ENCODE measurements at regions not wholly inside any gene's neighbourhood (a gene's known extent, or its start where the extent isn't known, plus 50 kb on each side); places are given as distances from the start of the nearest gene placed in this dataset.

- Histone ChIP-seq H3K9me3 (ENCODE audit: control insufficient read depth, low read length) (no peaks in the 10 kb centered on the region), H3K36me3 (ENCODE audit: control insufficient read depth, insufficient read depth, low read length) (no peaks in the 10 kb centered on the region), H3K27ac (ENCODE audit: low read depth, low read length, severe bottlenecking) (no peak overlapping the region), H3K4me1 (ENCODE audit: control insufficient read depth, insufficient read depth, low read length, poor library complexity, severe bottlenecking) (no peaks in the 10 kb centered on the region), H3K4me3 (ENCODE audit: extremely low read depth, insufficient read depth, low read length, poor library complexity, severe bottlenecking) (no peak overlapping the region)
These were observed 429.2 kb upstream of the HS3ST1 start for GRCh38 chr4:11857881-11858280.

- Histone ChIP-seq H3K36me3 (ENCODE audit: control insufficient read depth, insufficient read depth, low read length) (no peaks in the 10 kb centered on the region), H3K27ac (ENCODE audit: low read depth, low read length, severe bottlenecking) (no peak overlapping the region), H3K4me3 (ENCODE audit: extremely low read depth, insufficient read depth, low read length, poor library complexity, severe bottlenecking) (no peak overlapping the region), H3K4me1 (ENCODE audit: control insufficient read depth, insufficient read depth, low read length, poor library complexity, severe bottlenecking) (no peaks in the 10 kb centered on the region), H3K9me3 (ENCODE audit: control insufficient read depth, low read length) (no peaks in the 10 kb centered on the region)
- 100% methylated on average over 1 of the region's 4 CpGs; no CpG with 5 or more reads in 1 of the 2 experiments for WGBS, 2 experiments (ENCODE audit: insufficient coverage in 2 of 2)
These were observed 418.5 kb upstream of the HS3ST1 start for GRCh38 chr4:11847167-11847566.

GRCh38 chr4:11843927-11844326 lies 415.2 kb upstream of the HS3ST1 start:
- 77 to 81% methylated on average over 2 to 3 of the region's 4 CpGs for WGBS, 2 experiments (ENCODE audit: insufficient coverage in 2 of 2)
- Histone ChIP-seq H3K27ac (ENCODE audit: low read depth, low read length, severe bottlenecking) (no peak overlapping the region), H3K9me3 (ENCODE audit: control insufficient read depth, low read length) (no peaks in the 10 kb centered on the region)

GRCh38 chr4:11843340-11843739 lies 414.6 kb upstream of the HS3ST1 start:
- no peak overlapping the region for H3K4me3 ChIP-seq (ENCODE audit: extremely low read depth, insufficient read depth, low read length, poor library complexity, severe bottlenecking)
- no peaks in the 10 kb centered on the region for H3K36me3 ChIP-seq (ENCODE audit: control insufficient read depth, insufficient read depth, low read length)
- WGBS, 2 experiments (ENCODE audit: insufficient coverage in 2 of 2): no CpG with 5 or more reads among the region's 1 CpG
- H3K4me1 ChIP-seq (ENCODE audit: control insufficient read depth, insufficient read depth, low read length, poor library complexity, severe bottlenecking): no peaks in the 10 kb centered on the region
- no peaks in the 10 kb centered on the region for H3K9me3 ChIP-seq (ENCODE audit: control insufficient read depth, low read length)
- H3K27ac ChIP-seq (ENCODE audit: low read depth, low read length, severe bottlenecking): no peak overlapping the region

More at GRCh38 chr4:11843927-11844326, 415.2 kb upstream of the HS3ST1 start:
- Histone ChIP-seq H3K4me3 (ENCODE audit: extremely low read depth, insufficient read depth, low read length, poor library complexity, severe bottlenecking) (no peak overlapping the region), H3K4me1 (ENCODE audit: control insufficient read depth, insufficient read depth, low read length, poor library complexity, severe bottlenecking) (no peaks in the 10 kb centered on the region), H3K36me3 (ENCODE audit: control insufficient read depth, insufficient read depth, low read length) (no peaks in the 10 kb centered on the region)

- no peak overlapping the region for H3K4me3 ChIP-seq (ENCODE audit: extremely low read depth, insufficient read depth, low read length, poor library complexity, severe bottlenecking)
- no peak overlapping the region for H3K27ac ChIP-seq (ENCODE audit: low read depth, low read length, severe bottlenecking)
- no peaks in the 10 kb centered on the region for H3K36me3 ChIP-seq (ENCODE audit: control insufficient read depth, insufficient read depth, low read length)
- no peaks in the 10 kb centered on the region for H3K4me1 ChIP-seq (ENCODE audit: control insufficient read depth, insufficient read depth, low read length, poor library complexity, severe bottlenecking)
- no CpG with 5 or more reads among the region's 1 CpG for WGBS, 2 experiments (ENCODE audit: insufficient coverage in 2 of 2)
- no peaks in the 10 kb centered on the region for H3K9me3 ChIP-seq (ENCODE audit: control insufficient read depth, low read length)
These were observed 414.0 kb upstream of the HS3ST1 start for GRCh38 chr4:11842620-11843263.

- no peaks in the 10 kb centered on the region for H3K4me1 ChIP-seq (ENCODE audit: control insufficient read depth, insufficient read depth, low read length, poor library complexity, severe bottlenecking)
- H3K9me3 ChIP-seq (ENCODE audit: control insufficient read depth, low read length): no peaks in the 10 kb centered on the region
- no peaks in the 10 kb centered on the region for H3K36me3 ChIP-seq (ENCODE audit: control insufficient read depth, insufficient read depth, low read length)
- H3K4me3 ChIP-seq (ENCODE audit: extremely low read depth, insufficient read depth, low read length, poor library complexity, severe bottlenecking): no peak overlapping the region
- no peak overlapping the region for H3K27ac ChIP-seq (ENCODE audit: low read depth, low read length, severe bottlenecking)
These were observed 411.2 kb upstream of the HS3ST1 start for GRCh38 chr4:11839889-11840288.

- no peaks in the 10 kb centered on the region for H3K9me3 ChIP-seq (ENCODE audit: control insufficient read depth, low read length)
- H3K4me1 ChIP-seq (ENCODE audit: control insufficient read depth, insufficient read depth, low read length, poor library complexity, severe bottlenecking): no peaks in the 10 kb centered on the region
- no peak overlapping the region for H3K27ac ChIP-seq (ENCODE audit: low read depth, low read length, severe bottlenecking)
- H3K4me3 ChIP-seq (ENCODE audit: extremely low read depth, insufficient read depth, low read length, poor library complexity, severe bottlenecking): no peak overlapping the region
- H3K36me3 ChIP-seq (ENCODE audit: control insufficient read depth, insufficient read depth, low read length): no peaks in the 10 kb centered on the region
- WGBS, 2 experiments (ENCODE audit: insufficient coverage in 2 of 2): 94 to 100% methylated on average over 1 to 3 of the region's 5 CpGs
These were observed 403.0 kb upstream of the HS3ST1 start for GRCh38 chr4:11831739-11832138.

- H3K4me1 ChIP-seq (ENCODE audit: control insufficient read depth, insufficient read depth, low read length, poor library complexity, severe bottlenecking): no peaks in the 10 kb centered on the region
- no peaks in the 10 kb centered on the region for H3K9me3 ChIP-seq (ENCODE audit: control insufficient read depth, low read length)
- H3K27ac ChIP-seq (ENCODE audit: low read depth, low read length, severe bottlenecking): no peak overlapping the region
- H3K4me3 ChIP-seq (ENCODE audit: extremely low read depth, insufficient read depth, low read length, poor library complexity, severe bottlenecking): no peak overlapping the region
- WGBS, 2 experiments (ENCODE audit: insufficient coverage in 2 of 2): 88 to 94% methylated on average over 2 of the region's 2 CpGs
- H3K36me3 ChIP-seq (ENCODE audit: control insufficient read depth, insufficient read depth, low read length): no peaks in the 10 kb centered on the region
These were observed 395.9 kb upstream of the HS3ST1 start for GRCh38 chr4:11824566-11824965.

GRCh38 chr4:11821772-11822430 lies 393.2 kb upstream of the HS3ST1 start:
- Histone ChIP-seq H3K27ac (ENCODE audit: low read depth, low read length, severe bottlenecking) (no peak overlapping the region), H3K4me1 (ENCODE audit: control insufficient read depth, insufficient read depth, low read length, poor library complexity, severe bottlenecking) (no peaks in the 10 kb centered on the region), H3K9me3 (ENCODE audit: control insufficient read depth, low read length) (no peaks in the 10 kb centered on the region), H3K4me3 (ENCODE audit: extremely low read depth, insufficient read depth, low read length, poor library complexity, severe bottlenecking) (no peak overlapping the region), H3K36me3 (ENCODE audit: control insufficient read depth, insufficient read depth, low read length) (no peaks in the 10 kb centered on the region)
- 33 to 44% methylated on average over 1 to 2 of the region's 2 CpGs for WGBS, 2 experiments (ENCODE audit: insufficient coverage in 2 of 2)

GRCh38 chr4:11817088-11817487 lies 388.4 kb upstream of the HS3ST1 start:
- Histone ChIP-seq H3K4me3 (ENCODE audit: extremely low read depth, insufficient read depth, low read length, poor library complexity, severe bottlenecking) (no peak overlapping the region), H3K4me1 (ENCODE audit: control insufficient read depth, insufficient read depth, low read length, poor library complexity, severe bottlenecking) (no peaks in the 10 kb centered on the region), H3K36me3 (ENCODE audit: control insufficient read depth, insufficient read depth, low read length) (no peaks in the 10 kb centered on the region), H3K27ac (ENCODE audit: low read depth, low read length, severe bottlenecking) (no peak overlapping the region), H3K9me3 (ENCODE audit: control insufficient read depth, low read length) (no peaks in the 10 kb centered on the region)

- H3K4me3 ChIP-seq (ENCODE audit: extremely low read depth, insufficient read depth, low read length, poor library complexity, severe bottlenecking): no peak overlapping the region
- no peaks in the 10 kb centered on the region for H3K9me3 ChIP-seq (ENCODE audit: control insufficient read depth, low read length)
- WGBS, 2 experiments (ENCODE audit: insufficient coverage in 2 of 2): 86% methylated on average over 1 of the region's 2 CpGs
- no peak overlapping the region for H3K27ac ChIP-seq (ENCODE audit: low read depth, low read length, severe bottlenecking)
- no peaks in the 10 kb centered on the region for H3K36me3 ChIP-seq (ENCODE audit: control insufficient read depth, insufficient read depth, low read length)
- no peaks in the 10 kb centered on the region for H3K4me1 ChIP-seq (ENCODE audit: control insufficient read depth, insufficient read depth, low read length, poor library complexity, severe bottlenecking)
These were observed 386.1 kb upstream of the HS3ST1 start for GRCh38 chr4:11814758-11815157.
